CD4-positive, alpha-beta T cell treated with Interleukin-1 beta for 1 hour (primary cell): ENCODE measurements at regions not wholly inside any gene's neighbourhood (a gene's known extent, or its start where the extent isn't known, plus 50 kb on each side); places are given as distances from the start of the nearest gene placed in this dataset.
"Not testable (repeated sequence)": the region's sequence is repeated elsewhere in the genome, so short reads cannot be mapped to it uniquely, and the experiment has no call there.

ENCODE experiments used
- DNase-seq, 2 donors: peaks; one replicate each; pipeline ENCODE4 v3.0.0-alpha.2; 2020 to 2022

DNA sequence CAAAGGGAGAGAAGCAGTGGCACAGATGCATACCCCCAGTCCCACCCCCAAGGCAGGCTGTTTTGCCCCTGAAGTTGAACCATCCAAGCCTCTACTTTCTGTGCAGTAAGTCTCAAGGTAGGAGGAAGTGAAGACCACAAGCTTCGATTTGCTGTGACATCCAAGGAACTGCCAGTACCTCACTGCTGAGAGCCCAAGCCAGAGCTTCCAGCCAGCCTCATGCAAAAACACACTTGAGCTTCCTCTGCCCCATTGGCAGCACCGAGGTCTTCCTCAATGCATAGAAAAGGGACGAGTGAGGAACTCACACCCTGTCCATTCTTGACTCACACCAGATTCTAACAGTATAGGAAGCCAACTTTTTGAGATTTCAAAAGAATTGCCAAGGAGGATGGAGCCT is 311.7 kb downstream of the BCL2L11 start:
- DNase-seq, result not testable (repeated sequence)

DNA sequence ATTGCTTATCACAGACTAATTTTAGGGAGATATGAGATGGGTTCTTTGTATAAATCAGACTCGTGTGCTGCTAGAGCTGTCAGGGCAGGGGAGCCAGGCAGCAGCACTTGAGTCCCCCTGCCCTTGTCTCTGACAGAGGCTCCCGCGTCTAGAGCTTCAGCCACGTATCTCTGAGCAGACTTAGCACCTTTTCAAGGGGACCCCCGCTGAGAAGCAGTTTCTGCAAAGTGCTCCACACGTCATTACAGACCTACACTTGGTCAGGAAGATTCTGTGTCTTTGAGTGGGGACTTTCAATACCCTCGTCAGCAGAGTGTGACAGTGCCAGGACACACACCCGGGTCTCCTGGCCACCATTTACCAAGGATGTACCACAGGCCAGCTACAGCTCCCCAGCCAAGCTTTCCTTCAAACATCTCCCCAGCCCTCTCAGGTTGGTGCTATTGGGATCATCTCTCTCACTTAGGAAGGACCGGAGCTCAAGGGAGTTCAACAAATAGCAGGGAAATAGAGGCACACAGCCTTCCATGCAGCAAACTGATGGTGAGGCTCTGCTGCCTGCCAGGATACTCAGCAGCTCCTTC is 312.3 kb downstream of the BCL2L11 start:
- DNase-seq, result not testable (repeated sequence)

DNA sequence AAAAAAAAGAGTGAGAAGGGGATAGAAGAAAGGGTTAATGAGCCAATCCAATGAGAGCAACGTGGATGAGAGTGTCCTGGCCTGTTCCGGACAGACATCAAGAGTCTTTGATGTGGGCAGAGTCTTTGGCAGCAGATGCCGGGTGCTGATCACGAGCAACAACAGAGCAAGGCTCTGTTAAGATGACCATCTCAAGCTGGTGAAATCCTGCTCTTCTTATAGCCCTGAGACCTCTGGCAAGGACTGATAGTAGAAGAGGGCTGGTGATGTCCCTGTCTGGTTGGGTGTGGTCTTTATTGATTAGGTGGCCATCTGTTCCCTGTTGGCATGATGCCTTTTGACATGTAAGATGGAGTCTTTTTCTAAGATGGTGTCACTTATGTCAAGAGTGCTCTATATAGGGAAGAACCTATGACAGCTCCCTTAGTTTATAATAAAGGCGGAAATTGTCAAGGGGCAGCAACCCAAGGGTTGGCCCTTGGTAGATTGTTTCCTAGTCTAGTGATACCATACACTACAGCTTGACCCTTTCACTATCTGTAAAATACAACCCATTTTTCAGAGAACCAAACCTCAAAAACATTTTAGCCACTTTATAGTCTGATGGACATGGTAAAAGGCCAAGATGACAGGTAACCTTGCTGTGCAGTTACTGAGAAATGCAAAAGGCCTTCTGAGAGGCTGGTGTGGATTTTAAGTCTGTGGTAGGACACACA is 313.3 kb downstream of the BCL2L11 start:
- not testable (repeated sequence) for DNase-seq

DNA sequence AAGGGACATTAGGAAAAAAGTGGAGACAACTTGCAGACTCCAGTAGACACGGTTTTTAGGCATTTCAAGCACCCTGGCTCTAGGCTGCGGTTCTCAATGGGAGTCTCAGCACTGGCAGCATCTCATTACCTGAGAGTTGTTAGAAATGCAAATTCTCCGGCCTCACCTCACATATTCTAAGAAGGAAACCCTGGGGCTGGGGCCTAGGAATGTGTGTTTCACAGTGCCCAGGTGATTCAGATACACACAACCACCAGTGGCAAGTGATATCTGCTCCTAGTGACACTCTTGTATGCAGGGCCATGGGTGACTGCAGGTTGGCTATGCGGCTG is 313.9 kb downstream of the BCL2L11 start:
- DNase-seq, result not testable (repeated sequence)

DNA sequence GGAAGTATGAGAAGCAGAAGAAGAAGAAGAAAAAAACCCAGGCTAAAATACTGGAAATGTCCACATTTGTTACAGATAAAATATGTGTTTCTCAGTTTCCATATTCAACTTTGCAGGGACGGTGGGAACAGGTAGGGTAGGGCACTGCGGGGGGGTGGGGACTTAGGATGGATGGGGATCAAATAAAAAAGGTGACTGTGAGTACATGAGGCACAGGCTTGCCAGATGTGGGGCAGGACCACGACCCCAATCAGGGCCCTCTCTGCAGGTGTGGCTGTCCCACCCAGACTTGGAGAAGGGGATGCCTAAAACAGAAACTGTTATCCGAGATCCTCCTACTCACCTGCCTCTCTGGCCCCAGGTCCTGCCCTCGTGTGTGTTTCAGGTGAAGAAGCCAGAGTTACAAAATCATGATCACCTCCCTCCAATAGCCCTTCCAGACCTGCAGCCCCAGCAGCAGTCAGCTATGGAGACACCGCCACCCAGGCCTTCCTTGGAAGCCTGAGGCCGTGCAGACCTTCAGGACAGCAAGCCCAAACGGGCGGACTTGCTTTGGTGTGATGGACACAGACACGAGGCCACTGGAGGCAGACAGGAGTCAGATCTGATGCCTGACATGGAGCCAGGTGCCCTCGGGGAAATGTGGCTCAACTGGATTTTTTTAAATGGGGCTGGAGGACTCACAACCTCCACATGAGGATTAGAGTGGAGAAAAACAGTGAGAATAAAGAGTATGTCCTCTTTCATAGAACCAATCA is 315.0 kb downstream of the BCL2L11 start:
- not testable (repeated sequence) for DNase-seq

DNA sequence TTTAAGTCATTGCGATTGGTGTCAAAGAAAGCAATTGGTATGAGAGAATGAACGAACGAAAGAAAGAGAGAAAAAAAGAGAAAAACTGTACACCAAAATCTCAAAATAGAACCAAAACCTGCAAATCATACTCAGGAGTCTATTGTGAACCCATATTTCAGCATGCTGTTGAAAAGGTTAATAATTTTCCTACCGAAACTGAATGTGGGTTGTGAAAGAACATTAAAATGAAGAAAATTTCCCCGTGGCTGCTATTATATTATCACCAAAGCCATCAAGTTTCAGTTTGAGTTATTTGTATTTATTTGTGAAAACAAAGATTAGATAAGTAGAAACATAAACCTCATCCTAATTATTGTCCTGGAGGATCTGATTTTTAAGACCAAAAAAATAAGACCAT is 315.7 kb downstream of the BCL2L11 start:
- DNase-seq, result not testable (repeated sequence)

DNA sequence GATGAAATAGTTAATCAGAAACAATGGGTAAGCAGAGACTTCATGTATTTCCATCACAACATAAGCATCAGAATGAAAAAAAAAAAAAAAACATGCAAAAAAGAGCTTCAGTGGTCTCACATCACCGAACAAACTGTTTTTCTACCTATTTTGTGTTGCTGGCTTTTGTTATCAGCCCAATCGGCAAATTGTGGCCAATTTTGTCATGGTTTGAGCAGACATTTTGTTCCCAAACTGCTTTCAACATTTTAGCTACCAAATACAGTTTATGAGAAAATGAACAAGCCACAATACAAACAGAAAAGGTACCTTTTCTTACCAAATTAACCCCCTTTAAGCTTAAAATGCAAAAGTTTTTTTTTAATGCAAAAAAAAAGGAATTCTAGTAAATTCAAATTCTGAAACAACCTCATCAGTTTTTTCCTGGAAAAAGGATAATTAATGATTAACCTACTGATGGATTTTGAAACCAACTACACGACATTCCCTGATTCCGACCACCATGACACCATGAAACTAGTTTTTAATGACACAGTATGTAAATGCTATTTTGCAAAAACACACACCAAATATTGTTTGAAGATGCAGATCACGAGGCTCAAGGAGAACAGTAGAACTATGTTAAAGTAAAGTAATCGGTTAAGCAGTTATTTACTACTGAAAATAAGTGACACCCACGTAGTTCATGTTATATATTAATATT is 316.7 kb downstream of the BCL2L11 start:
- not testable (repeated sequence) for DNase-seq

DNA sequence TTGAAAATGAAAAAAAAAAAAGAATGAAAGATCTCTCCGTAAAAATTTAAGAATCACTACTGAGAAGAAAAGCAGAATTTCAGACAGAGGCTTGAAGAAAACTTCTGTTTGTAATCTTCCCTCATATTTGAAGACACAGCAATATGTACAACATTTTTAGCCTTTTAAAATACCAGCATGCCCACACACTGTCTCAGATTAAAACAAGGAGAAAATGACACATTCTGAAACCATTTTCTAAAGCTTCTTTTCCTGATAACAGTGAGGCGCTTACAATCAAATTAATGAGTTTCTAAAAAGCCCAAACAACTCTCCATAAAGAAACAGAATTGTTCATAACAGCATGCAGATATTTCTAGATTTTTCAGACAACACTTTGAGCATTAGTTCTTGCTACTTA is 317.4 kb downstream of the BCL2L11 start:
- not testable (repeated sequence) for DNase-seq

DNA sequence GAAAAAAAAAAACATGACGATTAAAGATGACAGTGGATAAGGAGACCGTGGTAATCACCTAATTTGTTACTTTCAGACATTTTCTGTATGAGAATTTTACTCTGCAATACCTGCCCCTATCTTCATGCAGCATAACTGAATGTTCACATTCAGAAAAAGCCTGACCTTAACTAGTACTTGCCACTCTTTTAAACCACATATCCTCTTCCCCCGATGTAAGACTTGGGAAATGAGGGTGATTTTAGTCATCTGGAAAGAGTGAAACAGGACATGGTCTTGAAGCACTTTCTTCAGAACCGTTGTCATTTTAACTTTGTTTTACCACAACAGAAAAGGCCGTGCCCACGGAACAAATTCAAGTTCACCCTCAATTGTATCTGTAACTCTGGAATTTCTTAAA is 318.5 kb downstream of the BCL2L11 start:
- DNase-seq, result not testable (repeated sequence)

DNA sequence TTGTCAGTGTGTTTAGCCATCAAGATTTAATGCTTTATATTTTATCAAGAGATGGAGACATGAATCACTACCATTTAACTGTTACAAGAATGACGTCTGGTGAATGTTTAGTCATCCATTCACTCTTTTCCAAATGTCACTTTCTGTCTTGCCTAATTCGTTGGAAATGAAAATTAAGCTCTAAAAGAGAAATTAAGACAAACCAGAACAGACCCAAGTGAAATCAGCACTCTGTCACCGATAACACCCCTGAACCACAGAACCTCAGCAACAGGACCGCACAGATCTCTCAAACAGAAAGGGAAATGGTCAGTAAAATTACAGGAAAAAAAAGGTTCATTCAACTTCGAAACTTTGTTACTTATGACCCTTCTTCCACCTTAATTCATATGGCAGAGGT is 320.9 kb downstream of the BCL2L11 start:
- DNase-seq, result not testable (repeated sequence)

DNA sequence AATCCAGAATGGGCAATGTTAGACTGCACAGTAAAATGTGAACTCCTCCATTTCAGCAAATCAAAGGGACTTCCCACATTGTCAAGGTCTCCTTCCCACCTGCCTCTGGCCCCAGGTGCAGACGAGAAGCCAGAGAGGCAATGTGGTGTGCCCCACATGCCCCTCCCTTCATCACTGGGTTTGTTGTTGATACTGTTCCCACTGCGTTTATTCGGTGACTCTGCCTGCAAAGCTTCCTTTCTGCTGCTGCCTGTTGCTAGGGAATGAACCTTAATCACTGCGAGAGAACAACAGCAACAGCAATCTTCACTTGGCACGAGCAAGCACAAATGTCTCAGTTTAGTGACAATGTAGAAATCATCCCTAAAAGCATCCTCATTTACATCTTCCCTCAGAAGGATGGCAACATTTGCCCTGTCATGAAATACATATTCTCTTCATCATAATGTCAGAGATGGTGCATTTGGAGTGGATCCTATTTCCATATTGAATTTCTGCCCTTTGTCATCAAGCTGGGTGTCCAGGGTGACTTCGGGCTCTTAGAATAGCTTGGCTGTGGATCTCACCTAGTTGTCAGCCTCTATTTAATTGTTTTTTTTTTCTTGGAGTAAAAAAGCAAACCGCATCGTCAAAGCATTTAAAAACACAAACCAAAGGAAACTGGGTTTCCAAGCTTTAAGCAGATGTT is 322.2 kb downstream of the BCL2L11 start:
- peak in 1 of 2 donors; percentile 19 for DNase-seq

DNA sequence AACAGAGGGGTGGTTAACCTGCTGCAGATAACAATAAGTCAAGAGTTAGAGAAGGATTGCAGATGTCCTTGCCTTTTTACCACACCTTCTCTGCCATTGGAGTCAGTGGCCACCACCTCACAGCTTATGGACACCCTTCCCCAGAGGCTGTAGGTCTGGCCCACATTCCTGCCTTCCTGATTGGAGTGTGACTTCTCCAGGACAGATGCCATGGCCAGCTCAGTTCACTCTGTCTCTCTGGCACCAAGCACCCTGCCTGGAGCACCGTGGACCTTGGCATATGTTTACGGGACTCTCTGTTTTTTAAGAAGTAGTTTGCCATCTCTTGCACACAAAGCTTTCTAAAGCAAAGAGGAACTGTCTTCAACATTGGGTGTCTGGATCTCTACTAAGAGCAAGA is 323.8 kb downstream of the BCL2L11 start:
- not testable (repeated sequence) for DNase-seq

DNA sequence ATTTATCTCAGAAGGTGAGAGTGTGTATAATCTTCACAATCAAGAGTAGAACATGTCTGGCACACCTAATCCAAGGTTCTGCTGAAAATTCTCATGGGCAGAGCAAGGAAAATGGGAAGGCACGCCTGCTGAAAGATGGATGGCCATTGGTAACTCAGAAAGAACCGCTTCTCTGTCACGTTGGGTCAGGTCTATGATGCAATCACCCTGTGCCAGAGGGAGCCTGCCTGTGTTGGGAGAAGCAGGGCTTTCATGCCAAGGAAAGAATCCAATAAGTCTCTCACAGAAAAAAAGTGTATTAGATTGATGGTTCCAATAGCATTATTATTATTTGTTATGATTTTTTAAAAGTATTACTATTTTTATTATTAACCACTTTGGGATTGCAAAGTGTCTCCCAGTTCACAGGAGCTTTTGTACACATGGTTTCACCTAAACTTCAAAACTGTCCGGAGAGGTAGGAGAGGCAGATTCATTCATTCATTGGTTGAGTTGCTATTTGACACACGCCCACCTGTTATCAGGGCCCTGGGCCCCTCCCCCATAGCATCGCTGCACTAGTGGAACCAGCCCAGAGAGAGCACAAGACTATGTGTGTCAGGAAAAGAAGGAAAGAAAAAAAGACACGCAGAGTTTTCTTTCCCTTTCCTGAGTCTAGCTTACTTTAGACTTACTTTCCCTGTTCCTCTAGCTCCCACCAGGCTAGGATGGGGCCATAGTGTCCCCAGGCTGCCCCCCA is 324.6 kb downstream of the BCL2L11 start:
- not testable (repeated sequence) for DNase-seq

DNA sequence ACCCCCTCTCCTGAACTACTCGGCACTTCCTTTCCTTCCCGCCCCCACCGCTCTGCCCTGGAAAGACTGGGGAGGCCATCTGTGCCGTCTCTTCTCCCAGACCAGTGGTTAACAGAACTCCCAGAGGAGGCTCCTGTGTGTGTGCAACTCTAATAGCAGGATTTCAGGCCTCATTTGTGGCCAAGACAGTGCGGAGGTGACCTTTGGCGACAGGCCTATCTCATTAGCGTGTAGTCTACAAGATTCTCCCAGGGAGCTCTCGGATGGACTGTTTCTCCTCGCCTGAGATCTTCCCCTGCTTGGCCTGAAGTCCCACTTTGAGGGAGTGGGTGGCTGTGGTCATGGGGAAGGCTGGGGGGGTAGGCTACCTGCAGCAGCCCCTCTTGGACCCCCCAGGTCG is 325.2 kb downstream of the BCL2L11 start:
- not testable (repeated sequence) for DNase-seq

DNA sequence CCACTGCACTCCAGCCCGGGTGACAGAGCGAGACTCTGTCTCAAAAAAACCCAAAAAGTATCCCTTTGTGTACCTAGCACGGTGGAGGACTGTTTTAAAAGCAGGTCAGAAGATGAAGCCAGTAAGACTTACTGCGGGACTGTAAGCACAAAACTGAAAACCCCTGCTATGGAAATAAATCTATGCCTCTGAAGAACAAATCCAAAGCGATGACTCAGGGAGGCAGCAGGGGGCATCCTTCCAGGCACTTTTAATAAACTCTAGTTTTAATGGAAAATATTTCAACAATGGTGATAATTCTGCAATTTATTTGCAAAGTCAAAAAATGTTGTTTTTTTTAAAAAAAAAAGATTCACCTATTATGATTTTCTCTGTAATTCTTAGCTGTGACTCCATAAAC is 326.8 kb downstream of the BCL2L11 start:
- DNase-seq, result not testable (repeated sequence)

DNA sequence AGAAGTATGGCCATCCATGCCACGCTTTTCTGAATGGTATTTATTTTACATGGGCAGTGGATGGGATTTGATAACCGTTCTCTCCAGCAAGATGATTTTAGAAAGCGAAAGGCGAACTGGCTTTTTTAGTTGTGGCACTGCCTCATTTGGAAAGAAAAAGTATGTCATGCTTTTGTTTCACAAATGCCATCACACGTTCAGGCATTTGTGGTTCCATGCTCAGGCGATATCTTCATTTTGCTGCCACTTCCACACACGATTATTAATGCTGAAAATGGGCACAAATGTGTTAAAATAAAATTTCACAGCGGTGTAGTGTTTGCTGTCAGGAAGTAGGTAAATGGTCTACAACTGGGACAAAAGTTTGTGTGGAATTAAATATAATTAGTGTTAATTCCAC is 328.1 kb downstream of the BCL2L11 start:
- DNase-seq, result not testable (repeated sequence)

DNA sequence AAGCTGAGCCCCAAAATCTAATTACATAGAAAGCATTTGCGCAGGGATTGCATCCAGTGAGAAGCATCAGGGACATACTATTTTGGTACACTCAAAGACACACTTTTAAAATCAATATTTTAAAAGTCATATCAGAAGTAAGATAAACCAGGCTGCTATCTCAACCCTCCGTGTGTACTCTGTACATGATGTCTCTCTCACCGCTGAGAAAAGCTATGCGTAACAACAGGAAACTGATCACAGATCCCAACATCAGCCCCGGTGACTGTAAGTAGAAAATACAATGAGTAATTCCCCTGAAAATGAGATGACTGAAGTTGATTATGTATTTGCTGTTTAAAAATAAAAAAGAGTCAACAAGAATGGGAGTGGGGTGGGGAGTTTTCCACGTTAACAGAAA is 329.8 kb downstream of the BCL2L11 start:
- not testable (repeated sequence) for DNase-seq

DNA sequence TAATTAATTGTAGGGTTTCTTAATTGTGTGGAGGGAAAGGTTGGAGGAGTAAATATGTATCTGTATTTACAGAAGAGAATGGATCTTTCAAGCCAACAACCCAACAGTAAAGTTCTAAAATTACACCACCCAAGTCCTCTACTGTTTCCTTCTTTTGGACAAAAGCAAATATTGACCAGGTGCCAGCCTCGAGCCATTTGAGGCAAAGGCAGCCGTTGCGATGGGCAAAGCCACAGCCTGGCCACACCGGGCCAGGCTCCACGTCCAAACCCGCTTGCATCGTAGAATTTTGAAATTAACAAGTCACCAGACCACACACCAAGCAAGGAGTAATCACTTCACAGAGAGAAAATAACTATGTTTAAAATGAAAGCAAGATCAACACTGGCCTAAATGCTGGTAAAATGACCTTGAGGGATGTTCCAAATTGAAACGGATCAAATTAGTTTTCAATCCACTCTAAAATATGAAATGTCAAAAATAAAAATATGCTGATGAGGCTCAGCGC is 331.0 kb downstream of the BCL2L11 start:
- not testable (repeated sequence) for DNase-seq

DNA sequence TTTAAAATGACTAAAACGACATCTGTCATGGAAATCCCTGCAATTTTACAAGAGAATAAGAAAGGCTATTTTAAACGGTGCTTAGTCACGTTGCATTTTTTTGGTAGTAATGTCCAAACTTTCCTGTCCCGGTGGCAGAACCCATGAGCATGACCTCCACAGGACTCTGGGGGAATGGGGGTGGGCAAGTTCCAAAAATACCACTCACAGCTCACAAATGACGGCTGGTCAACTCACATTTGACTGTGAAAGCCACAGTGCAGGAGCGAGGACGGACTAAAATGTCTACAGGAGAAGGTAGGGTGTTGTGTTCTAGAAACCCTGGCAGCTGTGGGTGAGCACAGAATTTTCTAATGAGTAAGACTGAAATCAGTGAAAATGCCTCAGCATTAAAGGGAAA is 331.5 kb downstream of the BCL2L11 start:
- DNase-seq, result not testable (repeated sequence)

DNA sequence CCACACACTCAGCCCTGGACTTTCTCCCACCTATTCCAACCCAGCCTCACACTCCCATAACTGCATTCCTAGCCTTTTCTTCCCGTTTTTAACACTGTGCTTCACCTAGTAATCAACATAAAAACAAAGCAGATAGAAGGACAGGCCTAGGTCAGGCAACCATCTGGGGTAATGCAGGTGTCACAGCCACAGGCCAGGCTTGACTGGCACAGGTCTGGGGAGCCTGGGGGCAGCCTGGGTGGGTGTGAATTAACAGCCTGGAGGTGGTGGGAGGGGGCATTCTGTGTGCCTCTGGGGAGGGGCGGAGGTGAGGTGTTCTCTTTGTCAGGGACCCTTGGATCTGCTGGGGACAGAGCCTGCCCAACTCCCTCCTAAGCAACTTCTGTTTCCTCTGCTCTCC is 332.6 kb downstream of the BCL2L11 start:
- DNase-seq, result not testable (repeated sequence)

DNA sequence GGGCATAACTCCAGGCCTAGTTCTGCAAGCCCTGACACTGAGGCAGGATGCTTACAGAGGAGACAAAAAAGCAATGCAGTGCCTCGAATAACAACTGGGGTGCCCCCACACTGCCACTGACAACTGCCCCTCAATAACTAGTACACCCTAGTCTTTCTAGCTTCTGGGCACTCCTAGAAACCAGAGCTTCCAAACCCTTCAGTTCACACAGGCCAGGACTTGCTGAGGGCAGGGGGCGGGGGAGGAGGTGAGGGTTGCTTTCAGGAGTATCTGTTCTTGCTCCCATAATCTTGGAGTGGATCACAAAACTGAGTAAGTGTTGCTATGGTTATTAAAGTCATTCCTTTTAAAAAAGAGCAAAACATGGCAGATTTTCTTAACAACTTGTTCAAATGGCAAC is 333.1 kb downstream of the BCL2L11 start:
- DNase-seq, result not testable (repeated sequence)

DNA sequence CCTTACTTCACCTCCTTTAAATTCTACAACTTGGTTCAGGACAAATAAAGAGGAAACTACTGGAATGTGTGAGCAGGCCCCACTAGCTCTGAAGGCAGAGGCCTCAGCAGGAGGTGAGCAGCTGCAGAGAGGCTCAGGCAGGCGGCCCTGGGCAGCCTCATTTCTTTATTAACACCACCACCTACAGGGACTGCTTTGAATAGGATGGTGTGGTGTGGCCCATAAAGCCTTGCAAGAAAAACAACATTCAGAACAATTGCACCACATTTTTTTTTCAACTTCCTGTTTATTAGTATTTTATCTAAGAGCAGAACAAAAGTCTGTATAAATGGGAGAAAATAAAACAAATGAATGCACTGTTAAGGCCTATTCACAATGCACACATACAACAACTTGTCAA is 333.7 kb downstream of the BCL2L11 start:
- DNase-seq, result peak; percentile 68
